Fibroblast of gingiva (primary cell): ENCODE measurements at regions not wholly inside any gene's neighbourhood (a gene's known extent, or its start where the extent isn't known, plus 50 kb on each side); places are given as distances from the start of the nearest gene placed in this dataset.

Source experiments
- DNase-seq: peaks from one replicate; pipeline ENCODE4 v3.0.0-alpha.2; 2011; ENCODE audit warnings: low read depth

- no peak for DNase-seq
These were observed 156.1 kb downstream of the ERMARD start for GRCh38 chr6:169907419-169908115.

- DNase-seq: no peak
These were observed 155.4 kb downstream of the ERMARD start for GRCh38 chr6:169906688-169907418.

- DNase-seq: no peak
These were observed 154.7 kb downstream of the ERMARD start for GRCh38 chr6:169906004-169906687.

GRCh38 chr6:169905041-169905807 is 153.8 kb downstream of the ERMARD start:
- DNase-seq: peak; percentile 34

- no peak for DNase-seq
These were observed 152.9 kb downstream of the ERMARD start for GRCh38 chr6:169904051-169904922.

GRCh38 chr6:169903122-169903521 is 151.7 kb downstream of the ERMARD start:
- DNase-seq: no peak

- DNase-seq: no peak
These were observed 151.2 kb downstream of the ERMARD start for GRCh38 chr6:169902604-169903003.

GRCh38 chr6:169902070-169902469 is 150.6 kb downstream of the ERMARD start:
- DNase-seq: no peak

- no peak for DNase-seq
These were observed 148.2 kb downstream of the ERMARD start for GRCh38 chr6:169899481-169900145.

GRCh38 chr6:169898788-169899480 is 147.5 kb downstream of the ERMARD start:
- no peak for DNase-seq

GRCh38 chr6:169897601-169898358 is 146.4 kb downstream of the ERMARD start:
- no peak for DNase-seq

- DNase-seq: no peak
These were observed 145.5 kb downstream of the ERMARD start for GRCh38 chr6:169896826-169897456.

- DNase-seq: no peak
These were observed 144.7 kb downstream of the ERMARD start for GRCh38 chr6:169895926-169896761.

- no peak for DNase-seq
These were observed 143.8 kb downstream of the ERMARD start for GRCh38 chr6:169895000-169895759.

- no peak for DNase-seq
These were observed 143.0 kb downstream of the ERMARD start for GRCh38 chr6:169894377-169894960.

- DNase-seq: no peak
These were observed 142.2 kb downstream of the ERMARD start for GRCh38 chr6:169893624-169894023.

GRCh38 chr6:169891846-169892245 is 140.4 kb downstream of the ERMARD start:
- no peak for DNase-seq
